ENCODE measurements at regions not wholly inside any gene's neighbourhood (a gene's known extent, or its start where the extent isn't known, plus 50 kb on each side); places are given as distances from the start of the nearest gene placed in this dataset.

- TF ChIP-seq POLR2A (IDR thresholded peaks at IDR 0.05) (no peak), CTCF (IDR thresholded peaks at IDR 0.05) (no peak)
Measured at GRCh38 chr16:54986409-54986808, 55.7 kb downstream of the IRX5 start.
